ENCODE measurements at regions not wholly inside any gene's neighbourhood (a gene's known extent, or its start where the extent isn't known, plus 50 kb on each side); places are given as distances from the start of the nearest gene placed in this dataset.

- no peak for TF ChIP-seq ZBTB33 (IDR thresholded peaks at IDR 0.05; ENCODE audit: borderline replicate concordance, low read depth)
- no peak for TF ChIP-seq TCF12 (IDR thresholded peaks at IDR 0.05)
- TF ChIP-seq RXRA (IDR thresholded peaks at IDR 0.05; ENCODE audit: borderline replicate concordance, low read depth), result no peak
- no peak for TF ChIP-seq CHD2 (IDR thresholded peaks at IDR 0.05; ENCODE audit: low read length, partially characterized antibody)
These were observed 231.8 kb downstream of the AHR start (continued) for GRCh38 chr7:17530244-17530643.

- ChIA-PET CTCF (interaction anchor here (0.8 kb wide), 1 partner anchor 9 kb away, joined by 3 read pairs; no protein-coding TSS in a partner anchor), POLR2A (no interaction called here)
- no peak overlapping the region for H3K4me2 ChIP-seq
- H3K9ac ChIP-seq, result no peak overlapping the region
- no peak overlapping the region for H3K4me3 ChIP-seq (ENCODE audit: low read depth in 2 of 2, low read length in 1 of 2)
- no peaks in the 10 kb centered on the region for H3K36me3 ChIP-seq (replicated peaks in 1 of 2; ENCODE audit: control insufficient read depth in 1 of 2, insufficient read depth in 2 of 2, low read length in 1 of 2)
- 6% methylated on average over 5 of the region's 5 CpGs for WGBS (ENCODE audit: low lambda C conversion rate)
- TF ChIP-seq REST (IDR thresholded peaks at IDR 0.05; ENCODE audit: low read depth, low read length) (no peak), RAD21 (IDR thresholded peaks at IDR 0.05; ENCODE audit: low read length) (peak; percentile 57)
- TF ChIP-seq, protein P1, sequence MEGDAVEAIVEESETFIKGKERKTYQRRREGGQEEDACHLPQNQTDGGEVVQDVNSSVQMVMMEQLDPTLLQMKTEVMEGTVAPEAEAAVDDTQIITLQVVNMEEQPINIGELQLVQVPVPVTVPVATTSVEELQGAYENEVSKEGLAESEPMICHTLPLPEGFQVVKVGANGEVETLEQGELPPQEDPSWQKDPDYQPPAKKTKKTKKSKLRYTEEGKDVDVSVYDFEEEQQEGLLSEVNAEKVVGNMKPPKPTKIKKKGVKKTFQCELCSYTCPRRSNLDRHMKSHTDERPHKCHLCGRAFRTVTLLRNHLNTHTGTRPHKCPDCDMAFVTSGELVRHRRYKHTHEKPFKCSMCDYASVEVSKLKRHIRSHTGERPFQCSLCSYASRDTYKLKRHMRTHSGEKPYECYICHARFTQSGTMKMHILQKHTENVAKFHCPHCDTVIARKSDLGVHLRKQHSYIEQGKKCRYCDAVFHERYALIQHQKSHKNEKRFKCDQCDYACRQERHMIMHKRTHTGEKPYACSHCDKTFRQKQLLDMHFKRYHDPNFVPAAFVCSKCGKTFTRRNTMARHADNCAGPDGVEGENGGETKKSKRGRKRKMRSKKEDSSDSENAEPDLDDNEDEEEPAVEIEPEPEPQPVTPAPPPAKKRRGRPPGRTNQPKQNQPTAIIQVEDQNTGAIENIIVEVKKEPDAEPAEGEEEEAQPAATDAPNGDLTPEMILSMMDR (IDR thresholded peaks at IDR 0.05), result peak; percentile 59
- H3K4me1 ChIP-seq (ENCODE audit: control insufficient read depth in 1 of 2, insufficient read depth in 2 of 2, low read depth in 1 of 2, low read length in 1 of 2), result peaks cover 0 to 5% of the 10 kb centered on the region in 2 experiments; a peak in 1 of 4 replicates
- H3K9me3 ChIP-seq, result no peaks in the 10 kb centered on the region
- H3F3A ChIP-seq (replicated peaks; ENCODE audit: insufficient read depth), result no peaks in the 10 kb centered on the region
- no peak overlapping the region for H2AFZ ChIP-seq (ENCODE audit: low read depth)
- no peaks in the 10 kb centered on the region for H3K79me2 ChIP-seq (ENCODE audit: insufficient read depth)
- H3K27me3 ChIP-seq (ENCODE audit: insufficient read depth), result no peaks in the 10 kb centered on the region
- H3K9me2 ChIP-seq, result no peaks in the 10 kb centered on the region
- no peak overlapping the region for H3K27ac ChIP-seq (ENCODE audit: low read depth in 2 of 2, low read length in 1 of 2)
- no peak for DNase-seq
- H4K20me1 ChIP-seq (ENCODE audit: insufficient read depth), result no peaks in the 10 kb centered on the region
These were observed 232.4 kb downstream of the AHR start for GRCh38 chr7:17530741-17531421.

All from SK-N-SH (cell line).